NCI-H128 (cell line): ENCODE measurements at regions not wholly inside any gene's neighbourhood (a gene's known extent, or its start where the extent isn't known, plus 50 kb on each side); places are given as distances from the start of the nearest gene placed in this dataset.
A peak's percentile ranks its signal among the peaks of the same experiment; 100 is the strongest.

ENCODE experiments used
- DNase-seq: peaks from one replicate; lab custom pipeline; 2025; ENCODE audit not compliant: unreplicated experiment; lab: John Stamatoyannopoulos, UW

- DNase-seq: no peak
These were observed 375.1 kb upstream of the ID2 start for GRCh38 chr2:8306530-8307351.

- no peak for DNase-seq
These were observed 374.2 kb upstream of the ID2 start for GRCh38 chr2:8307606-8308180.

GRCh38 chr2:8309131-8309530 lies 372.7 kb upstream of the ID2 start:
- no peak for DNase-seq

- no peak for DNase-seq
These were observed 371.1 kb upstream of the ID2 start for GRCh38 chr2:8310557-8311455.

GRCh38 chr2:8312221-8312620 lies 369.6 kb upstream of the ID2 start:
- no peak for DNase-seq

GRCh38 chr2:8312861-8313830 lies 368.7 kb upstream of the ID2 start:
- no peak for DNase-seq

- DNase-seq: no peak
These were observed 367.8 kb upstream of the ID2 start for GRCh38 chr2:8314063-8314462.

GRCh38 chr2:8315531-8316165 lies 366.2 kb upstream of the ID2 start:
- no peak for DNase-seq

- DNase-seq: no peak
These were observed 365.5 kb upstream of the ID2 start for GRCh38 chr2:8316356-8316755.

GRCh38 chr2:8317418-8317817 lies 364.4 kb upstream of the ID2 start:
- no peak for DNase-seq

GRCh38 chr2:8319219-8319618 lies 362.6 kb upstream of the ID2 start:
- no peak for DNase-seq

- DNase-seq: no peak
These were observed 361.4 kb upstream of the ID2 start for GRCh38 chr2:8320311-8321066.

GRCh38 chr2:8322634-8323033 lies 359.2 kb upstream of the ID2 start:
- no peak for DNase-seq

- DNase-seq: peak; percentile 57
These were observed 357.5 kb upstream of the ID2 start for GRCh38 chr2:8324164-8324856.

- no peak for DNase-seq
These were observed 357.0 kb upstream of the ID2 start for GRCh38 chr2:8324901-8325300.

GRCh38 chr2:8327371-8328100 lies 354.3 kb upstream of the ID2 start:
- DNase-seq: no peak

GRCh38 chr2:8328217-8328616 lies 353.6 kb upstream of the ID2 start:
- no peak for DNase-seq
